A549 (cell line): ENCODE measurements at regions not wholly inside any gene's neighbourhood (a gene's known extent, or its start where the extent isn't known, plus 50 kb on each side); places are given as distances from the start of the nearest gene placed in this dataset.
"Not testable (repeated sequence)": the region's sequence is repeated elsewhere in the genome, so short reads cannot be mapped to it uniquely, and the experiment has no call there.

ENCODE experiments used
- ATAC-seq, 2 experiments: fragments of 200-7000 bp in 1 of 2; fragments of >200 bp in 1 of 2; cut with Nextera tagmentation in 1 of 2; cut with Tn5 transposase in 1 of 2; 3 replicates each; pipeline versions ENCODE4 v1.8.0 to v1.9.1; 2018 to 2020; ENCODE audit warnings: mild to moderate bottlenecking in 1 of 2, moderate library complexity in 1 of 2
- CTCF ChIA-PET: fragments of 300-600 bp; sonication (Branson Sonifier 250); formaldehyde crosslinking; extraction: SDS; loops from one replicate; lab custom pipeline; 2021; ENCODE audit warnings: antibody characterized with exemption, inconsistent platforms; lab: Yijun Ruan, JAX
- POLR2A ChIA-PET: fragments of 350-600 bp; formaldehyde crosslinking; extraction: SDS; loops from one replicate; lab custom pipeline; 2021; ENCODE audit warnings: antibody characterized with exemption, inconsistent platforms; lab: Yijun Ruan, JAX
- DNase-seq, 2 experiments: peaks; one replicate each; pipeline versions ENCODE4 v3.0.0 to v3.0.0-alpha.2; 2011 to 2016; ENCODE audit warnings: low read depth in 1 of 2, low spot score in 1 of 2
- FAIRE-seq: peaks from 2 replicates; lab custom pipeline; 2011; peaks lifted over from hg19 to GRCh38; lab: Jason Lieb, UNC
- H3K27ac ChIP-seq, 2 experiments: fragments of >200 bp; sonication (Bioruptor Twin); formaldehyde crosslinking; 3 replicates each; pipeline ENCODE4 v1.5.1; 2016 to 2017
- H3K4me1 ChIP-seq: fragments of >200 bp; sonication (Bioruptor Twin); formaldehyde crosslinking; 3 replicates; pipeline ENCODE4 v1.6.1; 2016
- H3K4me2 ChIP-seq: fragments of >200 bp; sonication (Bioruptor Twin); formaldehyde crosslinking; 3 replicates; pipeline ENCODE4 v1.6.1; 2016
- H3K4me3 ChIP-seq: fragments of >200 bp; sonication (Bioruptor Twin); formaldehyde crosslinking; 3 replicates; pipeline ENCODE4 v1.5.1; 2016
- H3K9me3 ChIP-seq: fragments of >200 bp; sonication (Bioruptor Twin); formaldehyde crosslinking; 3 replicates; pipeline ENCODE4 v1.6.1; 2016
- CTCF ChIP-seq: fragments of >200 bp; sonication (Bioruptor Twin); formaldehyde crosslinking; IDR thresholded peaks from 3 replicates; pipeline ENCODE4 v1.5.1; 2016
- EP300 ChIP-seq, 2 experiments: fragments of >200 bp; sonication (Bioruptor Twin); formaldehyde crosslinking; IDR thresholded peaks; 2 replicates in 1 of 2; 3 replicates in 1 of 2; pipeline ENCODE4 v1.6.1; 2016 to 2017
- FOSB ChIP-seq: fragments of 250-450 bp; sonication (Bioruptor Pico); IDR thresholded peaks from 2 replicates; pipeline ENCODE4 v1.5.0; 2020; ENCODE audit warnings: mild to moderate bottlenecking, moderate library complexity
- FOSL2 ChIP-seq, 2 experiments: fragments of 450-650 bp in 1 of 2; fragments of >200 bp in 1 of 2; sonication (Bioruptor Twin) in 1 of 2; formaldehyde crosslinking; IDR thresholded peaks; 2 replicates each; pipeline versions ENCODE4 v1.5.0 to v1.6.1; 2016 to 2020; ENCODE audit warnings: mild to moderate bottlenecking in 1 of 2, moderate library complexity in 1 of 2
- HES2 ChIP-seq: fragments of >200 bp; sonication (Bioruptor Twin); formaldehyde crosslinking; IDR thresholded peaks from 2 replicates; pipeline ENCODE4 v1.6.1; 2016
- HMGXB4 ChIP-seq: fragments of 250-450 bp; sonication (Bioruptor Pico); IDR thresholded peaks from 2 replicates; pipeline ENCODE4 v1.5.0; 2021; ENCODE audit warnings: mild to moderate bottlenecking, moderate library complexity, borderline replicate concordance
- HOXA7 ChIP-seq: fragments of 250-450 bp; sonication (Bioruptor Pico); IDR thresholded peaks from 2 replicates; pipeline ENCODE4 v1.5.0; 2020; ENCODE audit warnings: mild to moderate bottlenecking, moderate library complexity
- HOXB13 ChIP-seq: fragments of 250-450 bp; sonication (Bioruptor Pico); IDR thresholded peaks from 2 replicates; pipeline ENCODE4 v1.5.0; 2020; ENCODE audit warnings: low read depth, mild to moderate bottlenecking, moderate library complexity
- NPAS2 ChIP-seq: fragments of 250-450 bp; sonication (Bioruptor Pico); IDR thresholded peaks from 2 replicates; pipeline ENCODE4 v1.8.0; 2022; ENCODE audit warnings: mild to moderate bottlenecking, moderate library complexity, borderline replicate concordance
- NR3C1 ChIP-seq: fragments of >200 bp; sonication (Bioruptor Twin); formaldehyde crosslinking; IDR thresholded peaks from 3 replicates; pipeline ENCODE4 v1.6.1; 2017
- POLR2A ChIP-seq: IDR thresholded peaks from 2 replicates; pipeline ENCODE4 v1.6.1; 2012; ENCODE audit warnings: mild to moderate bottlenecking, low read length
- RAD21 ChIP-seq, 2 experiments: fragments of >200 bp in 1 of 2; sonication (Bioruptor Twin) in 1 of 2; formaldehyde crosslinking in 1 of 2; IDR thresholded peaks in 1 of 2; conservative IDR thresholded peaks in 1 of 2; 2 replicates in 1 of 2; 3 replicates in 1 of 2; pipeline ENCODE4 v1.6.1; 2012 to 2018; ENCODE audit warnings: inconsistent platforms in 1 of 2
- RCOR1 ChIP-seq: fragments of 150-350 bp; IDR thresholded peaks from 2 replicates; pipeline ENCODE4 v1.6.1; 2014; ENCODE audit warnings: antibody characterized with exemption, low read length, low read depth
- RFX5 ChIP-seq: fragments of 450-650 bp; IDR thresholded peaks from 2 replicates; pipeline ENCODE4 v1.7.1; 2014; ENCODE audit warnings: antibody characterized with exemption, mild to moderate bottlenecking, moderate library complexity
- RNF2 ChIP-seq: fragments of 200-600 bp; sonication (generic); IDR thresholded peaks from 2 replicates; pipeline ENCODE4 v1.6.1; 2016; ENCODE audit warnings: low read depth, mild to moderate bottlenecking, antibody characterized with exemption, moderate library complexity, borderline replicate concordance
- TP53 ChIP-seq: fragments of 250-450 bp; sonication (Bioruptor Pico); IDR thresholded peaks from 2 replicates; pipeline ENCODE4 v1.5.0; 2021; ENCODE audit warnings: mild to moderate bottlenecking, moderate library complexity
- USF2 ChIP-seq: fragments of 450-650 bp; IDR thresholded peaks from 2 replicates; pipeline ENCODE4 v1.6.1; 2014; ENCODE audit warnings: antibody characterized with exemption
- ZC3H11A ChIP-seq: fragments of 450-650 bp; IDR thresholded peaks from 2 replicates; pipeline ENCODE4 v1.6.1; 2014; ENCODE audit warnings: antibody characterized with exemption, mild to moderate bottlenecking
- ZSCAN20 ChIP-seq: fragments of 250-450 bp; sonication (Bioruptor Pico); IDR thresholded peaks from 2 replicates; pipeline ENCODE4 v1.8.0; 2022; ENCODE audit warnings: mild to moderate bottlenecking, moderate library complexity
- WGBS: methylation state at CpG from one replicate; pipeline ENCODE4 v1.1.6; 2017; ENCODE audit errors: missing lambda C conversion rate; 5-methylcytosine and 5-hydroxymethylcytosine counted together

GRCh38 chr15:56792211-56792610 lies 58.9 kb upstream of the ZNF280D start (continued):
- TF ChIP-seq FOSL2 (IDR thresholded peaks at IDR 0.05) (no peak), FOSL2 (CRISPR knock-in tag; IDR thresholded peaks at IDR 0.05) (no peak), FOSB (CRISPR knock-in tag) (no peak)
- TF ChIP-seq, all 56 proteins: peak for 0

- DNase-seq, H3K27ac ChIP-seq, FAIRE-seq, H3K4me3 ChIP-seq, H3K4me1 ChIP-seq, CTCF ChIA-PET, ATAC-seq, POLR2A ChIA-PET, H3K4me2 ChIP-seq: not testable (repeated sequence)
- H3K9me3 ChIP-seq, result peaks cover 17% of the 10 kb centered on the region; the same call in 2 of the 3 replicates
- WGBS, result 57% methylated on average over 1 of the region's 1 CpG
These were observed 58.2 kb upstream of the ZNF280D start for GRCh38 chr15:56791521-56791920.

GRCh38 chr15:56788359-56788758 lies 55.0 kb upstream of the ZNF280D start:
- no peak overlapping the region for H3K4me2 ChIP-seq
- TF ChIP-seq CTCF (no peak), TP53 (no peak), EP300 (IDR thresholded peaks at IDR 0.05) (no peak), RFX5 (no peak), RCOR1 (no peak), NR3C1 (no peak), HES2 (no peak), POLR2A (no peak), RNF2 (no peak), USF2 (no peak), HOXA7 (no peak)
- TF ChIP-seq, all 56 proteins: peak for 0
- DNase-seq (no peak), ATAC-seq (no peak), FAIRE-seq (peak; percentile 28)
- H3K4me1 ChIP-seq, result no peaks in the 10 kb centered on the region
- CTCF ChIA-PET, result no interaction called here
- POLR2A ChIA-PET, result no interaction called here
- no peak overlapping the region for H3K27ac ChIP-seq
- peaks cover 12% of the 10 kb centered on the region; the same call in 2 of the 3 replicates for H3K9me3 ChIP-seq
- no peak overlapping the region for H3K4me3 ChIP-seq
- 80% methylated on average over 2 of the region's 2 CpGs for WGBS

GRCh38 chr15:56786966-56787365 lies 53.7 kb upstream of the ZNF280D start:
- CTCF ChIA-PET, result no interaction called here
- no peak for DNase-seq
- H3K9me3 ChIP-seq, result peaks cover 7% of the 10 kb centered on the region; the same call in 2 of the 3 replicates
- no peak for TF ChIP-seq USF2
- TF ChIP-seq TP53, result no peak
- TF ChIP-seq ZSCAN20 (CRISPR knock-in tag), result no peak
- TF ChIP-seq ZC3H11A, result no peak
- no peak for TF ChIP-seq RAD21 (conservative IDR thresholded peaks at IDR 0.05 in 1 of 2, IDR thresholded peaks at IDR 0.05 in 1 of 2)
- no peak for TF ChIP-seq HMGXB4 (CRISPR knock-in tag)
- TF ChIP-seq HOXB13 (CRISPR knock-in tag), result no peak
- TF ChIP-seq NPAS2, result no peak
- H3K27ac ChIP-seq, result no peak overlapping the region
- FAIRE-seq, result no peak
- no peak overlapping the region for H3K4me2 ChIP-seq
- no peak for ATAC-seq
- whole genome bisulfite sequencing, result 79% methylated on average over 5 of the region's 5 CpGs
- H3K4me1 ChIP-seq, result no peaks in the 10 kb centered on the region
- no peak overlapping the region for H3K4me3 ChIP-seq
- POLR2A ChIA-PET, result no interaction called here
